HG03439 (cell line): ENCODE measurements at regions not wholly inside any gene's neighbourhood (a gene's known extent, or its start where the extent isn't known, plus 50 kb on each side); places are given as distances from the start of the nearest gene placed in this dataset.

Source experiments
- ATAC-seq: cut with Tn5 transposase; IDR thresholded peaks from one replicate; pipeline ENCODE4 v1.9.1; 2021; ENCODE audit warnings: mild to moderate bottlenecking, moderate library complexity; ENCODE audit not compliant: unreplicated experiment

DNA sequence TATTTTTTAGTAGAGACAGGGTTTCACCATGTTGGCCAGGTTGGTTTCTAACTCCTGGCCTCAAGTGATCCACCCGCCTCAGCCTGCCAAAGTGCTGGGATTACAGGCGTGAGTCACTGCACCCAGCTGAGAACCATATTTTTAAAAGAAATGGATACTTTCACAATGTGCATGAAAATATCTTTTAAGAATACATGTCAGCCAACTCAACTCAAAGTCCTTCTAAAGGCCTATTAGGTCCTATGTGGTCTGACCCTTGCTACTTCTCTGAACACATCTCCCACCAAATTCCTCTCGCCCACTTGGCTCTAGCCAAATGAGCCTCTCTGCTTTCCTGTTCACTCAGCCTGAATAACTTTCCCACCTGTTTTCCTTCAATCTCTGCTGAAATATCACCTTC is 119.6 kb downstream of the MTX2 start:
- ATAC-seq: no peak

DNA sequence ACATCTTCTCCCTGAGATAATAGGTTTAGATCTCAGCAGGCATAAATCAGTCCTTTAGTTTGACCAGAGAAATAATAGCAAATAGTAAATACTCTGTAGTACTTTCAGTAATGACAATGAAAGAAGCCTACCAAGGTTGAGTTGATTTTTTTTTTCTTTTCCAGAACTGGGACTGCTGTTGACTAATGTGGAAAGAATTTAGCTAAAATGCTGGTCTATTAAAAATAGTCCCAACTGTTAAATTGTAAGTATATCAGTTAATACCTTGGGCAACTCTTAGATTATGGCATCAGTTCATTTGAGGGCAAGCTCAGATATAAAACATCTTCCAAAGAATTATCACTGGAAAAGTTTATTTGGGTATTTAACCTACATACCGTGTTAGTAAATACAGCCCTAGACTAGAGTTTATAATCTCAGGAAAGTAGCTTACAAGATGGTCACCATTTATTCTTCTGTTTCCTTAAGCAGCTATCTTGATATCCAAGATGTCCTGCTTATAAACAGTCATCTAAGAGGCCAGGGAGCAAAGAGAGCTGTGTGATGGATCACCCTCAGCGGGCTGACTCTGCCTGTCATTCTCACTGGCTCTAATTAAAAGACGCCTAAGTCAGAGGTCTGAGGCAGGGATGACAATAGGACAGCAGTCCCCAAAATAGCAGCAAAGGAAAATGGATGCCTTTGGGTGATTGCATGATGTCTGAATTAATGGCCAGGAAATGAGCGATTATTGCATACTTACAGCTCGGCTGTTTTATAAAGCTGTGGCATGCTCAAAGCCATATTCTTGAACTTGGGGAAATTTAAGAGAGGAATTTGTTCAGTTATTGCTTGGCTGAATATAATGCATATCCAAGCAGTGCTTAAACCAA is 121.3 kb downstream of the MTX2 start:
- no peak for ATAC-seq

DNA sequence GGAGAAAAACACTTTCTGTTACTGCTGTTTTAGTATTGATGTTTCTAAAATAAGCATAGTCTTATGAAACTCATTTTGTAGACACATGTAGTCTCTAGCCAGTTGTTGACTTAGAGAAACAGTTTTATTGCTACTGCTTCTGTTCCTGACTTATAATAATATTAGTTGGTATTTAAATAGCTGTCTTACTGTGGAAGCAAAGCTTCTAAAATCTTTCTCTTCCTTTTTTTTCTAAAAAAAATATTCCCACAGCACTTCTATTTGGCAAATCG is 121.8 kb downstream of the MTX2 start:
- ATAC-seq: no peak

DNA sequence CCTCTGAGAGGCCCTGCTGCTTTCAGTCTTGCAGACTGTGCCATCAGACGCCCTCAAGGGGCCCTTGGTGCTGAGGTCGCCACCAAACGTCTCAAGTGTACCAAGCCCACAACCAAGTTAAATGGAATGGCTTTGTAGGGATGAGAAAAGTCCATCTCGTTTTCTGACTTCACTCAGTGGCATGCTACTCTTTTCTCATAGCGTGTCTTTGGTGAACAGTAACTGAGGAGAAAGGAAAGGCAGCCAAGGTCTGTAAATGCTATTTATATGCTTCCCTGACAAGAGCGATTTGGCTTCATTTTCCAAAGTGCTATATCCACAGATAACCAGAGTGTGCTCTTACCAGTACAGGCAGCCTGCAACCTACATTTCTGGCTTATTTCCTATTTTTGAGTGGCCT is 123.0 kb downstream of the MTX2 start:
- ATAC-seq: no peak

DNA sequence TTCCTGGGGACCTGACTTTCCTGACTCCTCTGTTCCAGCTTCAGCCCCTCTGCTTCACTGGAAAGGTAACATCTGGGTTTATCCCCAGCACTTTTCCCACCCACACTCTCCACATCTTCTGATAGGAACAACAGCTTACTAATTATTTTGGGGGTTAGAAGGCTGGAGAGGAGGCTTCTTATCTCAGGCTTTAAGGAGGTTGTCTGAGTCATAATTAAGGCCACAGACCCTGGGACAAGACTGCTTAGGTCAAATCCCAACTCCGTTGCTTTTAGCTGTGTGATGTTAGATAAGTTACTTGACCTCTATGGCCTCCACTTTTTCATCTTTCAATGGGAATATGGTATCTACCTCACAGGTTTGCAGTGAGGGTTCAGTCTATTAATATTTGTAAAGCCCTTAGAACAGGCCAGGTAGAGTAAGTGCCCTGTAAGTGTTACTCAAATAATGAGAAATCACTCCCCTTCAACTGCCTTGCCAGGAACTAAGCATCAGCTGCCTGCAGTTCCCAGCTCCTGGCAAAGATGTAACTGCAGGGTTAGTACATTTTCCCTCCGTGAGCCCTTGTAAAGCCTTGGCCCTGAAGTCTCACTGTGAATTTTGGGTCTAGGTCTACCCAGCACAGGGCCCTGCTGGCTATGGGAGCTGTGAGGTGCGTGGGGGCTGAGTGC is 123.6 kb downstream of the MTX2 start:
- ATAC-seq: no peak

DNA sequence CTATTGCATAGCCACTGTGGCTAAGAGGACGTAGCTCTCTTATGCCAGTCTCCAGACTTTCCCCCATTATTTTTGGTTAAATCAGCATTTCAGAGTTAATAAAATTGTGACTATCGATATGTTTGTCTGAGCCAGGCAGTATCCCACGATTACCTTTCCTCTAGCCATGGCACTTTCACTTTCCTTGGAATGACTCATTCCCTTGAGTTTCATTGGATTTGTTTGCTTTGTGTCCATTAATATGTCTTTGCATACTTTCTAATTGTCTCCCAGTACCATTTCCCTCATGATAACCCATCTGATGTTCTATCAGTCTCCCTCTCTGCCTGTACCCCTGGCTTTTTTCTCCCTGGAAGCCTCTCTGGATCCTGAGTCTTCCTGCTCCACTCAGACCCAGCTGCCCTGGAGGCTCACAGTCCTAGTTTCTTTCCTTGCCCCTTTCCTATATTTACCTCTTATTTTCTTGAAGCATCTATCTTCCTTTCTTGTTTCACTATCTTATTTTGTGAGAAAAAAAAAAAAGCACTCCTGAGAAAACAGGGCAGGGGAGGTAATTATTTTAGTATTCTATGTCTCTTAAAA is 126.1 kb downstream of the MTX2 start:
- ATAC-seq: no peak

DNA sequence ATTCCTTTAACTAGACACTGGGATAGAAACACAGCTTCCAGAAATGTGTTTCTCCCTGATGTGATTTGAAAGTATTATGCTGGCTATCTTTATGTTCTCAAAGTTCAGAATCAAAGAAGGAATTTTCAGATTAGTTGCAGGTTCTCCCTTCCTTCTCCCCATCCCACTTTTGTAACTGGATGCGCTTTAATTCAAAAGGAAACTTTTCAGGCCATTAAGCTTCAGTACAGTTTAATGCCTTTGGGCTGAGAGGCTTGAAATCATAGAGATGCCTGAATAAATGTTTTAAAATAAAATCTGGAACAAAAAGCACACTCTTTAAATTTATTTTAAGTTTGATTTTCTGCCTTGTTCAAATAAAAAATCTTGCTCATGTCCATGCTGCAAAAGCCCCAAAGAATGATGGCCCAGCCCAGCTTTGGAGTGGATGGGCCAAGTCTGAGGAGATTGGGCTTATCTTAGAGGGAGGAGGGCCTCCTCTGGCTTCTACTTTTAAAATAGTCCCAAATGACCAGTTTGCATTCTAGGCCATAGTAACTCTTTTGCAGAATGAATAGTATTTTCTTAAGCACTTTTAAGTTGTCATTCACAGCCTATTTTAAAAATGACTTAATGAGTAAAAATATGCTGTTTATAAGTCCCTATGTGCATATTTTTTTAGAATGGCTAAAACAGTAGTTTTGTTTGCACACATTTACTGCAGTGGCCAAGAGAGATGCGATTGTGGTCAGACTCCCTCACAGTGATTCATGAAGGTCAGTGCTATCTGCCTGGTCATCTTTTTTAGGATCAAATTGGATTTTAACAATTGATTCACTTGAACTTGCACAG is 129.2 kb downstream of the MTX2 start:
- no peak for ATAC-seq

DNA sequence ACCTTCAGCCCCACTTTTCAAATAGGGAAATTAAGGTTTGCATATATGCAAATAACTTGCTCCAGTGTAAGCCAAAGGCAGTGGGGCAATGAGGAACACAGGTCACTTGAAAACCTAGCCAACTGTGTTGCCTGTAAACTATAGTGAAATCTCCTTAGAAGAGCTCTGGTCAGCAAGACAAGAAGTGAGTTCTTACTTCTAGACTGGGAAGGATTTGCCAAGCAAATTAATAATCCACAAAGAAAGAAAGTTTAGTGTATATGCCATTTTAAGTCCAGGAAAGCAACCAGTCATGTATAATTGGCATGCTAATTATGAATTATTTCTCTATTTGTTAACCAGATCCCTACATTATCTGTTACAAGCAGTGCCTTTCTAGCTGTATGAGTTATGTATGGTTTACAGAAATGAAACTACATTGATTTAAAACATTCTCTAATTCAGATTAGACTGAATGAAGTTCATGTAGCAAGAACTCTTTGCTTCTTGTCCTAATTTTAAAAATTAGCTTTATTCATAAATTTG is 129.9 kb downstream of the MTX2 start:
- ATAC-seq: no peak

DNA sequence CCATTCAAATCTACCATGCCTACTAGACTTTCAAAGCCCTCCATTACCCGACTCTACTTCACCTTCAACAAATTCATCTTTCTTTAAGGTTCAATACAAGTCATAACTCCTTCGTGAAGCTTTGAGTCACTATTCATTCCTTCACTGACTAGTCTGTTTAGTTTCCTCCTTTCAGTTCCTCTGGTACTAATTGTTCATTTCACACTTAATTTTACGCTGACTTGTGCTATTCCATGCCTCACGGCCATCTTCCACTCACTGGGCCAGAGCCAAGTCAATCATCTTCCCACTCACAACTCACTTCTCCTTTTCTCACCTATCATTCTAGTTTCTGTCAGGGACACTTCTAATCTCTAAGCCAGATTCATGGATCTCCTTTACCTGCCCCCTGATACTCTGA is 136.2 kb downstream of the MTX2 start:
- peak; percentile 67 for ATAC-seq

DNA sequence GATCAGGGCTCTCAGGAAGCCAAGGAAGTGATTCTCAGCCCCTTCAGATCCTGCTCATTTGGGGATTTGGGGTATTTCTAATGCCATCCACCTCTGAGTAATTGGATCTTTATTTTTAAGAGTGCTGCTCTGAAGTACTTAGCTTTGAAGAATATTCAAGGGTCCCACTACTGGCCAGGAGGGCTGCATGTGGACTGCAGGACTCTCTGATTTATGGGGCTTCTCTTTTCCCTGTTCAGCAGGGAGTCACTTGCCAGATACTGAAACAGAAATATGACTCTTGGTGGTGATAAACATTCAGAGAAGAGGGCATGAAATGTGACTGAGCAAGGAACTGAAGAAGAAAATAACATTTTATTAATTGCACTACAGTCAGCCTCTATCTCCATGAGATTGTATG is 138.5 kb downstream of the MTX2 start:
- no peak for ATAC-seq

DNA sequence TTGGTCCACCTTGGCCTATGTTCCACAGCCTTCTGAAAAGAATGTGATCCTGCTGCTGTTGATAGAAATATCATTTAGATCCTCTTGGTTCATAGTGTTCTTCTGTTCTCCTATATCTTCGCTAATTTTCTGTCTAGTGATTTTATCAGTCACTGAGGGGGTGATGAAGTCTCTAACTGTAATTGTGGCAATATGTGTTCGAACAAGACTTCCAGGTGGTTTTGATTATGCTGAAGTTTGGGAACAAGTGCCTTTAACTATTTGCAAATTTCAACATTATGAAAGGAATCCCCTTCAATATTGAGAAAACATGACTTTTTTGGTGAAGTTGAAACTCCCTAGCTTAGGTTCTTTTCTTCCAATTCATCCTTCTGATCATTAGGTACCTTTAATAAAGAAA is 140.4 kb downstream of the MTX2 start:
- ATAC-seq: no peak

DNA sequence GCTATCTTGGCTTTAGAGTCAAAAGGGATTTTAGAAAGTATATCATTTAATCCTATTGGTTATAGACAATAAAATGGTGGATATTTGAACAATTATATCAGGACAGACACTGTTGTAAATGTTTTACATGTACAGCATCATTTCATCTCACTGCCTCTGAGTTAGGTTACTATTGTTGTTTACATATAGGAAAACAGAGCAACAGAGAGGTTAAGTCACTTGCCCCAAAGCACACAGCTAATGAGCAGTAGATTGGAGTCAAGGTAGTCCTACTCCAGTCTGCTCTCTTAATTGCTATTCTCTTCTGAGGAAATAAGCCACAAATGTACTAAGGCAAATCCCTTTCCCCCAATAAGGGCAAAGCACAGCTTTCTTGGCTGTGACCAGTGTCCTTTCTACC is 142.9 kb downstream of the MTX2 start:
- ATAC-seq: no peak

DNA sequence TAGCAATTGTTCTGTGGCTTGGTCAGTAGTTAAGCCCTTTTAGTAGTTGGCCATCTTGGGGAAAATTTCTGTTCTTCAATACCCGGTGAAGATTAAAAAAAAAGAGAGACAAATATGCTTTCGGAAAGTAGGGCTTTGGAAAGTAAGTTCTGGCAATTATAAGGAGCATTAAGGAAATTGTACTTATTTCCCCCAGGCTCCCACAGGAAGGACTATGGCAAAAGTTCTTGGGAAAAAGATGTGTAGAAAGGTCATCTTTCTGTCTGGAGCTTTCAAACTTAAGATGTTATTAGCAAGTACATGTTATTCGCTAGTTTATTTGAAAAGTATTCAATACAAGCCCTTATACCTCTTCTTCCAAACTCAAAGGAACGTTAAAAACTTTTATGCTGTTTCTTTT is 144.5 kb downstream of the MTX2 start:
- ATAC-seq: no peak

DNA sequence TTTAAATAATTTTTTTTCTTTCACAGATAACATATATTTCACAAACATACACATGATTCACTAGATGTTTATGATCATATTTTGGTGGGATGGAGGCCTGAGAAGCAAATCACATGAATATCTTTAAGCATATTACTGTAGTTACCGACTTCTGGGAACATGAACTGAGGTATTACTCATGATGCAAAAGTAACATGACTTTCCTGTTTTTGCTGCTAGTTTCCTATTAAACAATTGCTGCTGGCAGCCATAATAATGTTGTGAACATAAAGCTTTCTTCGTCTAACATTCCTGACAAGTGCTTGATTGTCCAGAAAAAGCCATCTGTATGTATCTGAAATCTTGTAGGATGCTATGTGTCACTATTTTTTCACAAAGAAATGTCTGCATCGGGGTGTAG is 145.4 kb downstream of the MTX2 start:
- no peak for ATAC-seq

DNA sequence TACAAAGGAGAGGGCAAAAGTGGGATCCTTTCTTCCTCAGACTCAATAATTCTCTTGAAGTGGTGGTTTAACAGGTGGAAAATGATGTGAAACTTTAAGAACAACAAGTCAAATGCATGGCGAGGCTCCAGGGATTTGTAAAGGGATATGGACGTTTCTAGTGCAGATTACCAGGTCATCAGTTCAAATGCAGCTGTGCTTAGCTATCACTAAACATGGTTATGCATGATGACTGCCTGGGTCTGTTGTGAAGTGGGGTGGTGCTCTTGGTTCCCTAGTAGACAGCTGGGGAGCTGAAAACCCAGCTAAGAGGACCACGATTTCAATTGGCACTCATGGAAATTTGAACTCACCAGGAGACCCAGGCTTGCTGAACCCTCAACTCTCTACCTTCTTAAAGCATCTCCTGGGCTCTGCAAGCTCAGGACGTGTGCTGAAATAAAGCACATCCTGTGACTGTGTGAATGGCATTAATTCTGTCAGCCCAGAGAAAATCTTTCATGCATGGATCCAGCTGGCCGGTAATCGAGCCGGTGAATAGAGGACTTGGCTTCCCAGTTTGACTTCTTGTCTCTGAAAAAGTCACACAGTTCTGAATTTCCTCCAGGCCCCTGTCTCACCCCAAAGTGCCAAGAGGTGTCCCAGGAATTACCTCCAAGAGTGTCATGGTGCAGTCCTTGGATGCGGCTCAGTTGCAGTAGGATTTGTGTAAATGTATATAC is 146.1 kb downstream of the MTX2 start:
- no peak for ATAC-seq

DNA sequence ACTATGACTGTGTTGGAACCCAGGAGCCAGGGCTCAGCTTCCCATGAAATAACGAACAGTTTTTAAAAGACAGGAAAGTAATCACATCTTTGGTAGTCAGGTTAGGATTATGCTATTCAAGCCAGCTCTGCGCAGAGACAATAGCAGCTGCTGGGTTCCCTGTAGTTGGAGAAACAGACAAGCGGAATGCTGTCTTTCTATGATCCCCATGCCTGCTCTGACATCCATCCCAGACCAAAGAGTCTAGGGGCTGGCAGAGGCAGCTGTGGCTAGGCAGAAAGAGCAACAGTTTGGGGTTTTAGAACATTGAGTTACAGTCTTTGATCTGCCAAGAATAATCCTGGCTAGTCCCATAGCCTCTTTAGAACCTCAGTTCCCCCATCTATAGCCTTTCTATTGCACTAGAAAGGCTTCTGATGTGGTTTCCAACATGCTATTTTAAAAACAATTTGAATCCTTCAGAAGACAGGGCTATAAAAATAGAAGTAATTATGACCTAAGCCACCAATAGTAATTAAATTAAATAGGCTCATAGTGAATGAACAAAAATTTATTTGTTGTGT is 146.8 kb downstream of the MTX2 start:
- no peak for ATAC-seq

DNA sequence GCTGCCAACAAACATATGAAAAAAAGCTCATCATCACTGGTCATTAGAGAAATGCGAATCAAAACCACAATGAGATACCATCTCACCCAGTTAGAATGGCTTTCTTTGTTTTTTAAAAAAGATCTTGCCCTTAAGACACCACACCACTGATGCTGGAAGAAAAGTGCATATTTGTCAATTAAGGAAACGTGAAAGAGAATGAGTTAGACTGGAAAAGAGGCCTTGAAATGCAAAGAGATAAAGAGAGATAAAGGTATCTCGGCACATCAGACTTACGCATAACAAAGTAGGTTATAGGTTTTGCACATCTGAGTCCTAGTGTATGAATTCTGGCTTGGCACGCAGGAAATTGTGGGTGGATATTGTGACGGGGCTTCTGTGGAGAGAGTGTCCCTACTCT is 149.5 kb downstream of the MTX2 start:
- no peak for ATAC-seq

DNA sequence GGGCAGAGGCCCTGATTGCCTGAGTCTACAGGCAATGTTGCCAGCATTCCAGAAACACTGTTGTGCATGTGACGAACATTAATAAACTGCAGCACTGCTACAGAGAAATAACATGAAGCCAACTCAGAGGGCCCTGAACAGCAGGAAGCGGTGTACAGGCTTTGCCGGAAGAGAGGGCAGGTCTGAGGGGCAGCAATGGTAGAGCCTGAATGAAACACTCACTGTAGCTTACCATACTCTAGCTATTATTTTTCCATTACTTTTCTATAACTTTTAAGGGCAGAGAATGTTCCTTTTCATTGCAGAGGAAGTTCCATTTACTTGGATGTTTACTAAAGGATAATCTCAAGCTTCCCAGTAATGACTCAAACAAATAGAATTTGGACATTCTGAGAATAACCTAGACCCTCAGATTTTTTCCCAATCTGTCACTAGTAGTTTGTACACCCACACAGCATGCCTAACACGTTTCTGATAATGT is 150.4 kb downstream of the MTX2 start:
- ATAC-seq: no peak

DNA sequence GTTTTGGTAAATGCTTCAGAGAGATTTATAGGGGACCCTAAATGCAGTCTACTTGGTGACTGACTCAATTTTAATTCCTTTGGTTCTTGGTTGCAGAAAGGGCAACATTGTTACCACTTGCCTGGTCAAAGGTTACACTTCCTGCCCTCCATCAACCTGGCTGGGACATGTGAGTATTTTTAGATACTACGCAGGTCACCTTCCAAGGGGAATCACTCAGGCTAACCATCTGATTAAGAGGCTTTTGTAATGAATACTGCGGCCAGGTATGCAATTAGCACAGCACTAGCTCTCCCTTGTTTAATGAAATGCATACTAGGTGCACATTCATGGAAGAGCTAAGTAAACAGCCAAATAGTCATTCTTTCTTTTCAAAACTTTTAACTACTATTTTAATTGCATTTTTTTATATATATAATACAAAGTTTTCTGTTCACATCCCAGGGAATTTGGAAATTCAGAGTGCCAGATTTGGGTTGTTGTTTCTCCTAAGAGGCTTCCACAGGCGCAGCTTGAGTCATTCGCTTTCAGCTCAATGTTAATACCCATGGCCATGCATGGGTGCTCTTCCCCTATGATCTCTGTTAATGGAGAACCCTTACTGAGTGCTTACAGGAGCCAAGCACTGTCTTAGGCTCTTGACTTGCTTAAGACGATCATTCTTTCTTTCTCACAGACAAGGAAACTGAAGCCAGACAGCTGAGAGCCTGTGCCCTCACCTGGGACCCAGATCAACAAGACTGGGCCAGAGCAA is 152.2 kb downstream of the MTX2 start:
- ATAC-seq: no peak
